GM20000 (cell line): ENCODE measurements at regions not wholly inside any gene's neighbourhood (a gene's known extent, or its start where the extent isn't known, plus 50 kb on each side); places are given as distances from the start of the nearest gene placed in this dataset.

Experiments used
- DNase-seq: peaks from one replicate; pipeline ENCODE4 v3.0.0; 2012; ENCODE audit warnings: low spot score
- CTCF ChIP-seq: IDR thresholded peaks from 2 replicates; pipeline ENCODE4 v1.5.1; 2012; ENCODE audit warnings: mild to moderate bottlenecking, control low read depth; ENCODE audit errors: extremely low read depth, missing control alignments

DNA sequence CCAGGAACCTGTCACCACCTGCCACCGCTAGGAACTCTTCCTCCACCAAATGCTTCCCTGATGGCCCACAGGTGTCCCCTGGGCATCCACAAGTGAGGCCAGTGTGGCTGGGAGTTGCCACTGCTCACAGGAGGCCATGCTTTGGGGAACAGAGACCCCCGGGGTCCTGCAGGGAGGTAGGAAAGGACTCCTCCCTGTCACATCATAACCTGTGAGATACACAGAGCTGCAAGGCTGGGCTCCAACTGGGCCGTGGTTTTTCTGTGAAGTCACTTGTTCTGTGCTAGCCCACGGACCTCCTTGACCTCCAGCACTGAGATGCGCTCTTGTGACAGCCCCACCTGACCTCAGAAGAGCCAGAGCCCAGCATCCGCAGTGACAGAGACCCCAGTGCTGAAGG, 311.2 kb downstream of the C16orf95 start:
- no peak for DNase-seq
- no peak for TF ChIP-seq CTCF

- DNase-seq, result no peak
- TF ChIP-seq CTCF, result no peak
These were observed 310.1 kb downstream of the C16orf95 start for GRCh38 chr16:87006789-87007745.

GRCh38 chr16:87007907-87008306, 309.3 kb downstream of the C16orf95 start:
- no peak for TF ChIP-seq CTCF
- no peak for DNase-seq

DNA sequence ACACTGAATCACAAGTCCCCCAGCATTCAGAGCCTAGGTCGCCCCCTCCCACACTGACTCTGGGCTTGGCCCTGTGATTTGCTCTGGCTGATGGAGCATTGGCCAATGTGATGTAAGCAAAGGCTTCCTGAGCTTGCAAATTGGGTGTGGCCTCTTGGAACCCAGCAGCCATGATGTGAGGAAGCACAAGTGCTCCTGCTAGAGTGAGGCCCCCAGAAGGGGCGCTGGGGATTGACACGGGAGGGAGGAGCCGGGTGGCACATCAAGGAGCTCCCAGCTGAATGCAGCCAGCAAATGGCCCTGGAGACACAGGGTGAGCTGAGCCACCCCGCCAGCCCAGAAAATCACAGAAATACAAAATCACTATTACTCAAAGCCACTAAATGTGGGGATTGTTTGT, 308.5 kb downstream of the C16orf95 start:
- no peak for DNase-seq
- TF ChIP-seq CTCF, result no peak

- DNase-seq, result no peak
- TF ChIP-seq CTCF, result no peak
These were observed 303.9 kb downstream of the C16orf95 start for GRCh38 chr16:87012954-87013938.

DNA sequence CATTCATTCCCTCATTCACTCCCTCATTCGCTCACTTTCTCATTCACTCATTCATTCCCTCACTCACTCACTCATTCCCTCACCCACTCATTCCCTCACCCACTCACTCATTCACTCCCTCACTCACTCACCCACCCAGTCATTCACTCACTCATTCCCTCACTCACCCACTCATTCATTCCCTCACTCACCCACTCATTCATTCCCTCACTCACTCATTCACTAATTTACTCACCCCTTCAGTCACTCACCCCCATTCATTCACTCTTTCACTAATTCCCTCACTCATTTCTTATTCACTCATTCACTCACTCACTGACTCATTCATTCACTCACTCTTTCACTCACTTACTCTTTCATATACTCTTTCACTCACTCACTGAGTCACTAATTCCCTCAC, 303.1 kb downstream of the C16orf95 start:
- no peak for TF ChIP-seq CTCF
- DNase-seq, result no peak
